Astrocyte of the spinal cord (primary cell): ENCODE measurements at regions not wholly inside any gene's neighbourhood (a gene's known extent, or its start where the extent isn't known, plus 50 kb on each side); places are given as distances from the start of the nearest gene placed in this dataset.
"Not testable (repeated sequence)": the region's sequence is repeated elsewhere in the genome, so short reads cannot be mapped to it uniquely, and the experiment has no call there.

Experiments used
- DNase-seq: peaks from one replicate; pipeline ENCODE4 v3.0.0; 2011; ENCODE audit warnings: low read depth, low spot score
- H3K4me3 ChIP-seq: 2 replicates; pipeline ENCODE4 v1.5.1; 2011; ENCODE audit warnings: low read depth, mild to moderate bottlenecking, low read length, moderate library complexity
- in situ Hi-C: cut with HindIII; loops from 2 replicates; pipeline ENCODE4 v1.10.0; 2017; ENCODE audit warnings: low sequenced_read_pairs
- TF ChIP-seq, protein P1 (sequence below): IDR thresholded peaks from 2 replicates; pipeline ENCODE4 v1.5.1; 2012; ENCODE audit warnings: low read depth, mild to moderate bottlenecking, low read length, inconsistent platforms

DNA sequence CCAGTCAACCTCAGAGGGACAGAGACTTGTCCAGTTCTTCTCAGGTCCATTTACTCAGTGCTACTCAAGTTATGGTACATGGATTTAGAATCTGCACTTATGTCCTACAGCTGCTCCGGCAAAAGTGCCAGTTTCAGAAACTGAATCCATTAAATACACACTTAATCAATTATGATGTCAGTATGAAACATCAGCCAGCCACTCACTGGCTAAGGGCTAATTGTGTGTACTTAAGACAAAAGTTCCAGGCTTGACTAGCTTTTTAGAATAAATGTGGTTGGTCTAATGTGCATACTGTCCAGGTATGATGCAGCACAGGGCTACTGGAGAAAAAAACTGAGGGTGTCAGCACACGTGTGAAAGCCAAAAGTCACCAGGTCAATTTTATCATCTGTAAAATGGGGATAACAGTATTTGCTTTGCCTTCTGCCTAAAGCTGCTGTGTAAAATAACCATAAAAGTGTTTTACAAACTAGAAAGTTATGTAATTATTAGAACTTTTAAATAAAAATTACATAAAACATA is 55.4 kb upstream of the CYP2D6 start:
- TF ChIP-seq, protein P1, sequence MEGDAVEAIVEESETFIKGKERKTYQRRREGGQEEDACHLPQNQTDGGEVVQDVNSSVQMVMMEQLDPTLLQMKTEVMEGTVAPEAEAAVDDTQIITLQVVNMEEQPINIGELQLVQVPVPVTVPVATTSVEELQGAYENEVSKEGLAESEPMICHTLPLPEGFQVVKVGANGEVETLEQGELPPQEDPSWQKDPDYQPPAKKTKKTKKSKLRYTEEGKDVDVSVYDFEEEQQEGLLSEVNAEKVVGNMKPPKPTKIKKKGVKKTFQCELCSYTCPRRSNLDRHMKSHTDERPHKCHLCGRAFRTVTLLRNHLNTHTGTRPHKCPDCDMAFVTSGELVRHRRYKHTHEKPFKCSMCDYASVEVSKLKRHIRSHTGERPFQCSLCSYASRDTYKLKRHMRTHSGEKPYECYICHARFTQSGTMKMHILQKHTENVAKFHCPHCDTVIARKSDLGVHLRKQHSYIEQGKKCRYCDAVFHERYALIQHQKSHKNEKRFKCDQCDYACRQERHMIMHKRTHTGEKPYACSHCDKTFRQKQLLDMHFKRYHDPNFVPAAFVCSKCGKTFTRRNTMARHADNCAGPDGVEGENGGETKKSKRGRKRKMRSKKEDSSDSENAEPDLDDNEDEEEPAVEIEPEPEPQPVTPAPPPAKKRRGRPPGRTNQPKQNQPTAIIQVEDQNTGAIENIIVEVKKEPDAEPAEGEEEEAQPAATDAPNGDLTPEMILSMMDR = no peak
- no peak overlapping the region for H3K4me3 ChIP-seq
- in situ Hi-C loops = no loop called here
- DNase-seq = no peak

DNA sequence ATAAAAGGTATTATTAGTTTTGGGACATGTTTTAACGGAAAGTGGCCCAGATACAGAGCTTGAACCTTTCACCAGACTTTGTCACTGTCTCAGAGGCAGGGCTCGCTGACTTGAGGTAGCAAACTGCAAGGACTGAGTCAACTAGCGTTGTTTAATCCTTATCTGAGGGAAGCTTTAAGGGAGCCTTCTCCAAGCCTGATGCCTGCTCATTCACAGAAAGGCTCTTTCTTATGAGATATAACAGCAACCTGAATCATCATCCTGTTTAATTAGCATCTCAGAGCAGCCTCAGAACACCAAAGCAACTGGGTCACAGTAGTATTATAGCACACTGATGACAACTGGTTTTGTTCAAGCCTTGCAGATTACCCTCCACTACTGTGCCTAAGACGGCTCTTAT is 54.2 kb upstream of the CYP2D6 start:
- no peak for DNase-seq
- TF ChIP-seq, protein P1 = no peak
- in situ Hi-C loops = no loop called here
- no peak overlapping the region for H3K4me3 ChIP-seq

DNA sequence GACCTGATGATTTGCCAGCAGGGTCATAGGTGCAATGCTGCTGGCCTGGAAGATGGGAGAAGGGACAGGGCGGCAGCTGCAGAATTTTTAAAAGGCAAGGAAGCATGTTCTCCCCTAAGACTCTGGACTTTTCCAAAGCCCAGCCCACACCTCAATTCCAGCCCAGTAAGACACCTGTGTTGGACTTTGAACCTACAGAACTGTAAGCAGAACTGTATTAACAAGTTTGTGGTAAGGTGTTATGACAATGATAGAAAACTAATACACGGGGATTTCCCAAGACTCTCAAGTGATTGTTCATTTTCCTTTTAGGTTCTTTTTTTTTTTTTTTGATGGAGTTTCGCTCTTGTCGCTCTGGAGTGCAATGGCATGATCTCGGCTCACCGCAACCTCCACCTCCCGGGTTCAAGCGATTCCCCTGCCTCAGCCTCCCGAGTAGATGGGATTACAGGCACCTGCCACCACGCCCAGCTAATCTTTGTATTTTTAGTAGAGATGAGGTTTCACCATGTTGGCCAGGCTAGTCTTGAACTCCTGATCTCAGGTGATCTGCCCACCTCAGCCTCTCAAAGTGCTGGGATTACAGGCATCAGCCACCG is 53.0 kb upstream of the CYP2D6 start:
- not testable (repeated sequence) for DNase-seq, H3K4me3 ChIP-seq

DNA sequence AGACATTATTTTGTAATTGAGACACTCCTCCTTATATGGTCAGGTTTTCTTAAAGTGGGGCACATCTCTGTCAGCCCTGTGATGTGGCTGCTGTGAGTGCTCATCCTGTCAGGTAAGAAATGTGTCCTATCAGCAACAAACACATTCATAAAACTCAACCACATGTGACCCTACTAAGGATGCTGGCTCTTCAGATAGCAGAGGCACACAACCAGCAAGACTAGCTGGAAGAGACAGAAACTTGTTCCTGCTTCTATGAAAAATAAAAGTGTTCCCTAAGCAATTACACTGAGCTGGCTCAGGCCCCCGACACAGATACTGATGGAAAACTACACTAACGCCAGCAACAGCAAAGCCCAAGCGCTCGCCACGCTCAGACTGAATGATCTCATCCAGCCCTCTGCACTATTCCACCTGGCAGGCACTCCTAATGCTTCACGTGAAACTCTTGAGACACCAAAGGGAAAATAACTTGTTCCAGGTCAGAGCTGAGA is 49.8 kb upstream of the CYP2D6 start:
- TF ChIP-seq, protein P1 = no peak
- in situ Hi-C loops = no loop called here
- DNase-seq = peak; percentile 24
- no peak overlapping the region for H3K4me3 ChIP-seq

More for the DNA sequence above, 53.0 kb upstream of the CYP2D6 start:
- in situ Hi-C loops = not testable (repeated sequence)
